GM12873 (cell line): ENCODE measurements at regions not wholly inside any gene's neighbourhood (a gene's known extent, or its start where the extent isn't known, plus 50 kb on each side); places are given as distances from the start of the nearest gene placed in this dataset.

ENCODE experiments used
- TF ChIP-seq, protein P1 (sequence below): IDR thresholded peaks from 2 replicates; pipeline ENCODE4 v1.5.1; 2012; ENCODE audit warnings: low read depth, mild to moderate bottlenecking, moderate library complexity, low read length, control low read depth; ENCODE audit not compliant: insufficient read depth; ENCODE audit errors: missing control alignments

DNA sequence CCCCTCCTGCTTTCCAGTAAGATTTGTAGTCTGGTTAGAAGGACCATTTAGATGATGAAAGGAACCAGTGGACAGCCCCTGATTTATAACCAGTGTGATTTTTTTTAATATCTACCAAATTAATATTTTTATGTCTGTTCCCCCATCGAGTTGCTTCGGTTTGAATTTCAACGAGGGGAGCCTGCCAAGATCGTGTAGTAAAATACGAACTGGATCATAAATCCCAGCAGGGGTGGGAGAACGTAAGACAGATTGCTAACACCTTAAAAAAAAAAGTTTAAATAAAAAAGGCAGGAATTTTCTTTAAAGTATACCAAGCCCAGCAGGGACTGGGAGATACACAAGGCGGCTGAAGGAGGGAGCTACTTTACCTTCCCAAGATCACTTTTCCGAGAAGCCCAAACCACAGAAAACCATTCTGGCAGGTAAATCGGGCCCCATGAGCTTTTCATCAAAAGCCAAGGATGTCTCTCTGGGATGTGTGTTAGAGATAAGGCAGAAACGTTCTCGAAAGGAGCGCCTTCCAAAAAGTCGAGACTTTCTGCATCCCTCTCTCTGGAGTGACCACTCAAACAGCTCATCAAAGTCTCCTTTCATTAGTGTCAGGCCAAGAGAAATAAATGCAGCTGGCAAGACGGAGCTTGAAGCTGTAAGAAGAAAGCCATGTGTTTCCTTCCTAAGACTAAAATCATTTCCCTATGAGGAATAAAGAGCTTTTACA, 270.5 kb upstream of the NFE2L3 start:
- TF ChIP-seq, protein P1, sequence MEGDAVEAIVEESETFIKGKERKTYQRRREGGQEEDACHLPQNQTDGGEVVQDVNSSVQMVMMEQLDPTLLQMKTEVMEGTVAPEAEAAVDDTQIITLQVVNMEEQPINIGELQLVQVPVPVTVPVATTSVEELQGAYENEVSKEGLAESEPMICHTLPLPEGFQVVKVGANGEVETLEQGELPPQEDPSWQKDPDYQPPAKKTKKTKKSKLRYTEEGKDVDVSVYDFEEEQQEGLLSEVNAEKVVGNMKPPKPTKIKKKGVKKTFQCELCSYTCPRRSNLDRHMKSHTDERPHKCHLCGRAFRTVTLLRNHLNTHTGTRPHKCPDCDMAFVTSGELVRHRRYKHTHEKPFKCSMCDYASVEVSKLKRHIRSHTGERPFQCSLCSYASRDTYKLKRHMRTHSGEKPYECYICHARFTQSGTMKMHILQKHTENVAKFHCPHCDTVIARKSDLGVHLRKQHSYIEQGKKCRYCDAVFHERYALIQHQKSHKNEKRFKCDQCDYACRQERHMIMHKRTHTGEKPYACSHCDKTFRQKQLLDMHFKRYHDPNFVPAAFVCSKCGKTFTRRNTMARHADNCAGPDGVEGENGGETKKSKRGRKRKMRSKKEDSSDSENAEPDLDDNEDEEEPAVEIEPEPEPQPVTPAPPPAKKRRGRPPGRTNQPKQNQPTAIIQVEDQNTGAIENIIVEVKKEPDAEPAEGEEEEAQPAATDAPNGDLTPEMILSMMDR, result no peak

DNA sequence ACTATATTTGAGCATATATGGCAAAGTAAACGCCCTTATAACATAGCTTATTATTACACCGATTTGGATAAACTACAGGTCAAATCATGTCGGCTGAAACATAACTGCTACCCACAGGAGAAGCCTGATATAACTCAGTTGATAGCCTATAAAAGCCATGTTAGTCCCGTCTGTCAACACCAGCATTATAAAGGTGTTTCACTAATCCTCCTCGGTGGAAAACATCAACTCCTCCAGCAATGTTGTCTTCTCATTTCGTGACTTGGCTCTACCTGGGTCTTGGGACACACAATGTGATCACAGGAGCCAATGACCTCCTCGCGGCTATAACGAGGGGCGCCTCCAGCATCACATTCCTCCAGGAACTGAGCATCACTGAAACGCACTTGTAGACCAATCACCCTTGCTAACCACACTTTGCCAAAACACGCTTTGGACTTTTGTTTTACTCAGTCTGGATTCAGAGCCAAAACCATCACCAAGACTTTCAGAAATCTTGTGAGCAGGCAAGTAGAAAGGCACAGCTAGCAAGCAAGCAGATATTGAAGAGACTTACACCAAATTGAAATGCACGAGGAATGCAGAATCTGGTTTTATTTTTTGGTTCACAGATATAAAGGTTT, 269.7 kb upstream of the NFE2L3 start:
- TF ChIP-seq, protein P1, result no peak

DNA sequence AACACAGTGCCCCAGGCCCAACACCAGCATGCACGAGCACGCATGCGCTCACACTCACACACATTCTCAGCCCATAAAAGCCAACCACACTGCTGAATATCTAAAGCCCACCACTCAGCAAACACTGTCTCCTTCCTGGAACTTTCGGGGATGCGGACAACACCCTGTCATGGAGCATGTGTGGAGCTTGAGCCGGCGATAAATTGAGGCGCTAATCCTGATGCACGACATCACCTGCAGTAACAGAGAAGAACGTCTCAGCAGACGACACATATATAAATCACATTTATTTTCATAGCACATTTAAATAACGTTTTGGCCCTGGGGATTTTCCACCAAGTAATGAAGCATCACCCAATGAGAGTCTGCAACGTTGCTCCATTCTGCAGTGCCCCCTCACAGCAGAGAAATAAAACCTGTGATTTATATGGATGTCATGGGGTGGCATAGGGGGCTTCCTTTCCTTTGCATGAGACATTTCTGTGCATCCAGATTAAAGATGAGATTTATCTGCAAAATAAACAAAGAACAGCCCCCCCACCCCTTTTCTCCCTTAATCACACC, 267.7 kb upstream of the NFE2L3 start:
- TF ChIP-seq, protein P1, result no peak

DNA sequence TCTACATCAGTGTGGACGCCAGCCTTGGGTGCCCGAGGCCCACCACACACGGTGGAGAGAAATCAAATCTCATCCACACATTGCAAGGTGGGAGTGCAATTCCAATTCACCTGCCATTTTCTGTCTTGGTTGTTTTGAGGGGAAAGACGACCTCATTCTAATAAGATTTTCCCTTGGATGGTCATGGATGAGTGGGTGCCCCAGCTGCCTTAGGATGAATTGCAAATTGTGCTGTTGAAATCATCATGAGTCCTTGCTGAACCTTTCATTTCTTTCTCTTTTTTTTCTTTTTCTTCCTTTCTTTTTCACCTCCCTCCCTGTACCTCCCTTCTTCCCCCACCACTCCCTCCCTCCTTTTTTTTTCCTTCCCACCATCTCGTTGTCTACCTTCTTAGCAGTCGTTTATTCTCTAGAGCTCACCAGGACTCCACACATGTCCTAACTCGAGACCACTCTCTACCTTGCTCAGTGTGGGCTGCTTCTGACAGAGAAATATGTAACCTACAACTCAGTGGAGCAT, 266.9 kb upstream of the NFE2L3 start:
- TF ChIP-seq, protein P1, result no peak

DNA sequence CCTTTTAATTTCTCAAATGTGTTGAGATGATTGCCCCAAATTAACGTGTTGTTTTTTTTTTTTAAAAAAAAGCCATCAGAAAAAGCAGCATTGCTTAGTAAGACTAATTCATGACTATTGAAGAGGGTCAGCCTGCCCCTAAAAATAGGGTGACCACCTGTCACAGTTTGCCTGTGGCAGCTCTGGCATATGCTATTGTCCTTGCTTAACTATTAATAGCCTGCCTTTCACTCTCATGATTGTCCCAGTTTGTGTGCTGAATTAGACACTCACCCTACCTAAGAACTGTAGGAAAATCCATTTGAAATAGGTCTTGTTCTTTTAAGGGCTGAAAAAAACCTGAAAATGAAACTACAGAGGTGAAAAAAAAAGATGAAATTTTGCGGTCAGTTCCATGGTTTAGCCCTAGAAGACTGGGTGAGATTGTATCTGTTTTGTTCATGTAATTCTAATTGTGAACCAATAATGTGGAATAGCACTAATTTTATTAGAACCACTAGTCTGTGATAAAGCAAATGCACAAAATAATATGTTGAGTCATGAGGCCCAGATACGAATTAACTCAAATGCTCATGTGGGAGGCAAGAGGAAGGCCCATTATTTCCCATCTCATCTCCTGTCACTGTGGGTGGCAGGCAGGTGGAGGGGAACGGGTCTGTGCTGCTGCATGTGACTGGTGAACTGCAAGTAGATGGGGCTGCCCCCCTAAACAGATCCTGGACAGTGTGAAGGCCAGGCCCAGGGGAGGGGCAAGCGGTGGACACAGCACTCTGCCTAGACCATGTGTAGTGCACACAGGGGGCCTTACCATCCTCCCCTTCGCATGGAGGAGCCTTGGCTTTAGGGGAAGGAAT, 265.4 kb upstream of the NFE2L3 start:
- TF ChIP-seq, protein P1, result no peak

DNA sequence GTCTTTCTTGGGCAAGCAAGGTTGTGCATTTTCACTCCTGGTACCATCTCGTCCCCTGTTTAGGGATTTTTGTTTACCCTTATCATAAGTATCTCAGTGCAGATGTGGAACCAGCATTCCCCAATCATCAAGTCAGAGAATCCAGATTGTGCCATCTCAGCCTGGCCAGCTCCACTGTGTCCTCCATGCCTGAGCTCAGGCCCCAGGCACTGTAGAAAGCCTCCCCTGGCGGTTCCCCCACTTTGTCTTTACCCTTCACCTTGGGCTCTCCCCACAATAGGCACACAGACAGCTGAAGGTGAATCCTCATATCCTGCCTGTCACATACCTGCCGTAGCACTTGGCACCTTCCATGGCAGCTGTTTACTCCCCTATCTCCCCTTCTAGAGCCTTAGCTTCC, 264.7 kb upstream of the NFE2L3 start:
- TF ChIP-seq, protein P1, result no peak
